ENCODE measurements at regions not wholly inside any gene's neighbourhood (a gene's known extent, or its start where the extent isn't known, plus 50 kb on each side); places are given as distances from the start of the nearest gene placed in this dataset.

DNA sequence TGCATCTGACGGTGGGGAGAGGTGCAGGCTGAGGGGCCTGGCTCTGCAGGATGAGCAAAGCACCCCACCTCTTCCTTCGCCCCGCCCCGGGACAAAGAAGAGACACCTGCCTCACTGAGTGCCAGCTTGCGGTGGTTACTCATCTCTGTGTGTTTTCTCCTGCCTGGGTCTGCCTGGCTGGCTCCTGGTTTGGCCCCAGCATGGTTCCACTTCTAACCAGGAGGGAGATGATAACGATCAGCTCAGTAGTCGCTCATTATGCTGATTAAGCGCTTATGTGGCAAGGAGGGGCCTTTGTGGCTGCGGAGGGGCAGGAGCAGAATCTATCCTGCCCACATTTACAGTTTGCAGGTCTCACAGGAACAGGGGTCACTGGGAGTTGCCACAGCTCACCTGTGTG lies 68.7 kb upstream of the EDAR start:
- ChIA-PET POLR2A (no interaction called here), CTCF (ENCODE audit: unreplicated experiment) (no interaction called here)
- Histone ChIP-seq H3K4me1 (ENCODE audit: insufficient read depth, low read length, poor library complexity, severe bottlenecking) (no peaks in the 10 kb centered on the region), H3K36me3 (ENCODE audit: insufficient read depth, low read length) (no peaks in the 10 kb centered on the region), H2AFZ (ENCODE audit: low read length) (no peak overlapping the region), H3K27ac (ENCODE audit: low read depth, low read length, poor library complexity, severe bottlenecking) (no peak overlapping the region), H3K9me2 (ENCODE audit: insufficient read depth, low read length) (no peaks in the 10 kb centered on the region), H3K79me2 (ENCODE audit: insufficient read depth, low read depth, low read length) (no peaks in the 10 kb centered on the region), H3K4me3 (ENCODE audit: low read depth, low read length, poor library complexity, severe bottlenecking) (no peak overlapping the region), H3K9me3 (ENCODE audit: low read length) (no peaks in the 10 kb centered on the region), H4K20me1 (ENCODE audit: insufficient read depth, low read length) (no peaks in the 10 kb centered on the region), H3K4me2 (ENCODE audit: low read length) (no peak overlapping the region)
- intact Hi-C loops (cut with micrococcal nuclease; ENCODE audit: unreplicated experiment) = no loop called here
- TF ChIP-seq EZH2phosphoT487 (IDR thresholded peaks at IDR 0.05; ENCODE audit: borderline replicate concordance, low read depth, low read length) = no peak
- TF ChIP-seq, protein P1, sequence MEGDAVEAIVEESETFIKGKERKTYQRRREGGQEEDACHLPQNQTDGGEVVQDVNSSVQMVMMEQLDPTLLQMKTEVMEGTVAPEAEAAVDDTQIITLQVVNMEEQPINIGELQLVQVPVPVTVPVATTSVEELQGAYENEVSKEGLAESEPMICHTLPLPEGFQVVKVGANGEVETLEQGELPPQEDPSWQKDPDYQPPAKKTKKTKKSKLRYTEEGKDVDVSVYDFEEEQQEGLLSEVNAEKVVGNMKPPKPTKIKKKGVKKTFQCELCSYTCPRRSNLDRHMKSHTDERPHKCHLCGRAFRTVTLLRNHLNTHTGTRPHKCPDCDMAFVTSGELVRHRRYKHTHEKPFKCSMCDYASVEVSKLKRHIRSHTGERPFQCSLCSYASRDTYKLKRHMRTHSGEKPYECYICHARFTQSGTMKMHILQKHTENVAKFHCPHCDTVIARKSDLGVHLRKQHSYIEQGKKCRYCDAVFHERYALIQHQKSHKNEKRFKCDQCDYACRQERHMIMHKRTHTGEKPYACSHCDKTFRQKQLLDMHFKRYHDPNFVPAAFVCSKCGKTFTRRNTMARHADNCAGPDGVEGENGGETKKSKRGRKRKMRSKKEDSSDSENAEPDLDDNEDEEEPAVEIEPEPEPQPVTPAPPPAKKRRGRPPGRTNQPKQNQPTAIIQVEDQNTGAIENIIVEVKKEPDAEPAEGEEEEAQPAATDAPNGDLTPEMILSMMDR (conservative IDR thresholded peaks at IDR 0.05; ENCODE audit: low read length) = no peak
- DNase-seq (ENCODE audit: low spot score) = no peak
- BruUV-seq (replicated peaks) = no TSS peak

GRCh38 chr2:109055435-109055834 lies 66.4 kb upstream of the EDAR start:
- intact Hi-C loops (cut with micrococcal nuclease; ENCODE audit: unreplicated experiment) = no loop called here
- no peak overlapping the region for H3K4me2 ChIP-seq (ENCODE audit: low read length)
- BruUV-seq (replicated peaks) = no TSS peak
- H3K36me3 ChIP-seq (ENCODE audit: insufficient read depth, low read length) = no peaks in the 10 kb centered on the region
- DNase-seq (ENCODE audit: low spot score) = no peak
- H3K4me3 ChIP-seq (ENCODE audit: low read depth, low read length, poor library complexity, severe bottlenecking) = no peak overlapping the region
- H3K9me3 ChIP-seq (ENCODE audit: low read length) = no peaks in the 10 kb centered on the region
- H3K27ac ChIP-seq (ENCODE audit: low read depth, low read length, poor library complexity, severe bottlenecking) = no peak overlapping the region
- H4K20me1 ChIP-seq (ENCODE audit: insufficient read depth, low read length) = no peaks in the 10 kb centered on the region
- no peak overlapping the region for H2AFZ ChIP-seq (ENCODE audit: low read length)
- no peaks in the 10 kb centered on the region for H3K4me1 ChIP-seq (ENCODE audit: insufficient read depth, low read length, poor library complexity, severe bottlenecking)
- H3K79me2 ChIP-seq (ENCODE audit: insufficient read depth, low read depth, low read length) = no peaks in the 10 kb centered on the region
- ChIA-PET CTCF (ENCODE audit: unreplicated experiment) (no interaction called here), POLR2A (no interaction called here)
- TF ChIP-seq, protein P1 (conservative IDR thresholded peaks at IDR 0.05; ENCODE audit: low read length) = no peak
- TF ChIP-seq EZH2phosphoT487 (IDR thresholded peaks at IDR 0.05; ENCODE audit: borderline replicate concordance, low read depth, low read length) = no peak
- no peaks in the 10 kb centered on the region for H3K9me2 ChIP-seq (ENCODE audit: insufficient read depth, low read length)

- Histone ChIP-seq H3K4me3 (ENCODE audit: low read depth, low read length, poor library complexity, severe bottlenecking) (no peak overlapping the region), H2AFZ (ENCODE audit: low read length) (no peak overlapping the region), H3K27ac (ENCODE audit: low read depth, low read length, poor library complexity, severe bottlenecking) (no peak overlapping the region), H3K79me2 (ENCODE audit: insufficient read depth, low read depth, low read length) (no peaks in the 10 kb centered on the region), H3K9me2 (ENCODE audit: insufficient read depth, low read length) (no peaks in the 10 kb centered on the region), H3K4me2 (ENCODE audit: low read length) (no peak overlapping the region), H3K36me3 (ENCODE audit: insufficient read depth, low read length) (no peaks in the 10 kb centered on the region), H3K4me1 (ENCODE audit: insufficient read depth, low read length, poor library complexity, severe bottlenecking) (no peaks in the 10 kb centered on the region), H4K20me1 (ENCODE audit: insufficient read depth, low read length) (no peaks in the 10 kb centered on the region), H3K9me3 (ENCODE audit: low read length) (no peaks in the 10 kb centered on the region)
- TF ChIP-seq EZH2phosphoT487 (IDR thresholded peaks at IDR 0.05; ENCODE audit: borderline replicate concordance, low read depth, low read length) = no peak
- TF ChIP-seq, protein P1 (conservative IDR thresholded peaks at IDR 0.05; ENCODE audit: low read length) = no peak
- no peak for DNase-seq (ENCODE audit: low spot score)
- BruUV-seq (replicated peaks) = no TSS peak
- CTCF ChIA-PET (ENCODE audit: unreplicated experiment) = no interaction called here
- intact Hi-C loops (cut with micrococcal nuclease; ENCODE audit: unreplicated experiment) = no loop called here
- POLR2A ChIA-PET = interaction anchor here (0.7 kb wide), 1 partner anchor 838 kb away, joined by 4 read pairs; no protein-coding TSS in a partner anchor
Measured at GRCh38 chr2:109054865-109055264, 65.8 kb upstream of the EDAR start.

Measured in OCI-LY7 (cell line).